ENCODE measurements at regions not wholly inside any gene's neighbourhood (a gene's known extent, or its start where the extent isn't known, plus 50 kb on each side); places are given as distances from the start of the nearest gene placed in this dataset.
A peak's percentile ranks its signal among the peaks of the same experiment; 100 is the strongest.

DNA sequence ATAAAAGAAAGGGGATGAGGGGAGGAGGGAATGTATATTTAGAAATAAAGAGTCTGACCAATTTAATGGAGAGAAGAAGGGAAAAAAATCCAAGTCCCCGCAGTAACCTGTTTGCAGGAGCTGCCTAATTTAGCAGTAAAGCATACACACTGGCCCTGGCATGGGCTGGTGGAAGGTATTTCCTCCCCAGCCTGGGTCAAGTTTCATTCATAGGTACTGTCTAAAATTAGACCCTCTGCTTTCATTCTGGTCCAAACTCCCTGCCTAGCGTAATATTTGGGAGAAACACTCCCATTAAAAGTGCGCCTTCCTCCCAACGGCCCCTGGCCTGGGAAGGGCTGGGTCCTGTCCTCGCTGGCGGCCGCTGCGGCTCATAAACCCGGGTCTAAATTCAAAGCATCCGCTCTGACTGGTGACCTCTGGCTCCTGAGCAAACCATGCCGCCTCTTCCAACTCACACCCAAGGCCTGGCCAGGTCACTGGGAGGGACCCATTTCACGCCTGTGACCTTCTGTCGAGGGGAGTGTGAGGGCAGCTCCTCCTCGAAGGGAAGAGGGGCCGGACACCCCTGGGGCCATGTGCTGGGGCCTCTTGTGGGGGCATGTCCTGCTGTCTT lies 123.2 kb downstream of the FGF18 start:
- Histone ChIP-seq H3K36me3 (ENCODE audit: control insufficient read depth in 4 of 4, insufficient read depth in 4 of 4, low read length in 4 of 4) (no peaks in the 10 kb centered on the region), H3K4me1 (ENCODE audit: control insufficient read depth in 5 of 5, insufficient read depth in 5 of 5, low read length in 5 of 5) (peaks cover 0 to 3% (median 0%) of the 10 kb centered on the region in 5 donors), H3K4me3 (no peak overlapping the region), H3K9me3 (ENCODE audit: control insufficient read depth in 4 of 4, insufficient read depth in 3 of 4, low read length in 3 of 4) (no peaks in the 10 kb centered on the region), H3K9ac (ENCODE audit: insufficient read depth in 1 of 2, low read length in 2 of 2) (no peak overlapping the region), H3K27ac (ENCODE audit: low read depth in 1 of 2, low read length in 1 of 2) (no peak overlapping the region), H3K27me3 (ENCODE audit: control insufficient read depth in 3 of 3, insufficient read depth in 3 of 3, low read length in 2 of 3) (no peaks in the 10 kb centered on the region)
- TF ChIP-seq, protein P1, sequence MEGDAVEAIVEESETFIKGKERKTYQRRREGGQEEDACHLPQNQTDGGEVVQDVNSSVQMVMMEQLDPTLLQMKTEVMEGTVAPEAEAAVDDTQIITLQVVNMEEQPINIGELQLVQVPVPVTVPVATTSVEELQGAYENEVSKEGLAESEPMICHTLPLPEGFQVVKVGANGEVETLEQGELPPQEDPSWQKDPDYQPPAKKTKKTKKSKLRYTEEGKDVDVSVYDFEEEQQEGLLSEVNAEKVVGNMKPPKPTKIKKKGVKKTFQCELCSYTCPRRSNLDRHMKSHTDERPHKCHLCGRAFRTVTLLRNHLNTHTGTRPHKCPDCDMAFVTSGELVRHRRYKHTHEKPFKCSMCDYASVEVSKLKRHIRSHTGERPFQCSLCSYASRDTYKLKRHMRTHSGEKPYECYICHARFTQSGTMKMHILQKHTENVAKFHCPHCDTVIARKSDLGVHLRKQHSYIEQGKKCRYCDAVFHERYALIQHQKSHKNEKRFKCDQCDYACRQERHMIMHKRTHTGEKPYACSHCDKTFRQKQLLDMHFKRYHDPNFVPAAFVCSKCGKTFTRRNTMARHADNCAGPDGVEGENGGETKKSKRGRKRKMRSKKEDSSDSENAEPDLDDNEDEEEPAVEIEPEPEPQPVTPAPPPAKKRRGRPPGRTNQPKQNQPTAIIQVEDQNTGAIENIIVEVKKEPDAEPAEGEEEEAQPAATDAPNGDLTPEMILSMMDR (IDR thresholded peaks at IDR 0.05; ENCODE audit: control extremely low read depth, extremely low read depth), result no peak
- 76 to 88% methylated on average over 15 of the region's 15 CpGs for WGBS, 2 donors
- ATAC-seq (ENCODE audit: insufficient read depth, low FRiP score) (no peak), DNase-seq (peak in 1 of 3 donors; percentile 14)

DNA sequence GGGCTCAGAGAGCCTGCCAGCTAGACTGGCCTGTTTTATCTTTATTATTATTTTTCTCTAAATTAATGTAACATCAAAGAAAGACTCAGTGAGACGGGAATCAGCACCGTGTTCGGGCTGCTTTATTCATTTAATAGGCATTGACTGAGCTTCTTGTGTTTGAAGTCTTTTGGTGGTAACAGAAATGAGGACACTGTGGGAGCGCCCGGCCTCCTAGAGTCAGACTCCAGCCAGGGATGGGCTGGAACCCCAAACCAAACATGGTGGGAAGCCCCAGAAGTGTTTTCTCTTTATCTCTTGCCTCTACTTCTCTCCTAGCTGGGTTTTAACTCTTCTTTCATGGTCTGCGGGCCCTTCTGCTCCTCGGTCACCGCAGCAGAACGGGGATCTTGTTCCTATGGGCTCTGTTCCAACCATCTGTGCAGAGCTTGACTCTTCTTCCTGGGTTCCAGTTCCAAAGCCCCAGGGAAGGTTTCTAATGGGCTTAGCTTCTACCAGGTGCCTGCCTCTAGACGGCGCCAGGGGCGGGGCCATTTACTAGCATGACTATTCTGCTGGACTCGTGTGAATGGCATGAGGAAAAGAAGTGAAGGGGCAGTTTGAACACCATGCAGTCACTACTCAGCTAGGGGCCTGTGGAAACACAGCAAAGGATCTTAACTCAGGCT lies 123.8 kb downstream of the FGF18 start:
- TF ChIP-seq, protein P1 (IDR thresholded peaks at IDR 0.05; ENCODE audit: control extremely low read depth, extremely low read depth), result no peak
- Histone ChIP-seq H3K27me3 (ENCODE audit: control insufficient read depth in 3 of 3, insufficient read depth in 3 of 3, low read length in 2 of 3) (no peaks in the 10 kb centered on the region), H3K36me3 (ENCODE audit: control insufficient read depth in 4 of 4, insufficient read depth in 4 of 4, low read length in 4 of 4) (no peaks in the 10 kb centered on the region), H3K9me3 (ENCODE audit: control insufficient read depth in 4 of 4, insufficient read depth in 3 of 4, low read length in 3 of 4) (no peaks in the 10 kb centered on the region), H3K4me3 (no peak overlapping the region), H3K4me1 (ENCODE audit: control insufficient read depth in 5 of 5, insufficient read depth in 5 of 5, low read length in 5 of 5) (peaks cover 0 to 3% (median 0%) of the 10 kb centered on the region in 5 donors), H3K27ac (ENCODE audit: low read depth in 1 of 2, low read length in 1 of 2) (no peak overlapping the region), H3K9ac (ENCODE audit: insufficient read depth in 1 of 2, low read length in 2 of 2) (no peak overlapping the region)
- ATAC-seq (ENCODE audit: insufficient read depth, low FRiP score) (no peak), DNase-seq (no peak)
- 81 to 88% methylated on average over 13 of the region's 13 CpGs for WGBS, 2 donors

DNA sequence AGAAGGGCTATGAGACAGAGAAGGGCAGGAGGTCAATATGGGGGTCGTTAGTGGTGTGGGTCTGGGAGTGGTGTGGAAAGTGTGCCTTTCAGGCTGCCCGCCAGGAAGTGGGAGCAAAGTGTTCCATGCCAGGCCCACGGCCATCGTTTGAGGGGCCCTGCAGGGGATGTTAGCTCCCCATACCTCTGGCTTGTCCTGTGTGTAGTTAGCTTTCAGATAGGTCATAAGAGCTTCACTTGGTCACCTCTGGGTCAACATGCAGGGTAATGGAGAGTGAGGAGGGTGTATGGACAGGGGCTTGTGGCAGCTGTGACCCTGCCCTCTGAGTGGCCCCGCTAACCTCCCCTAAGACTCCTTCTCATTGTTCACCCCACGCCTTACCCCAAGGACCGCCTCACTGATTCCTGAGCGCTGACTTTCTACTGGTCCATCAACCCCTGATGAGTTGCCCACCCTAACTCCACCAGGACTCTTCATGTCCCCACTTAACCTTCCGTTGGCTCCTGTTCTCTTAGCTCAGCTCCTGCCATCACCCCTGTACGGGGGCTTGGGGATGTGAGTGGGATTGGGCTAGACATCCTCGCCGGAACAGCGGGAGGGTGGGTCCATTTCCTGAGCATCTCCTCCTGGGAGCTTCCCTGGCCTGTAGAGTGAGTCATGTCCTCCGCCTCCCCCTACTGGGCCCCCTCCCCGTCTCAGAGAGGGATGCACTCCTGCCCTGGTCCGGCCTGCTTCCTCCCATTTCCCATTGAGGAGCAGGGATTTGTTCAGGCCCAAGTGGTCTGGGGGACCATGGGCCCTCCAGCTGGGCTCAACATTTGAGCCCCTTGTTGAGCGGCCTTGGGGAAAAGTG lies 125.7 kb downstream of the FGF18 start:
- no peaks in the 10 kb centered on the region for H3K36me3 ChIP-seq (ENCODE audit: control insufficient read depth in 4 of 4, insufficient read depth in 4 of 4, low read length in 4 of 4)
- H3K27me3 ChIP-seq (ENCODE audit: control insufficient read depth in 3 of 3, insufficient read depth in 3 of 3, low read length in 2 of 3), result no peaks in the 10 kb centered on the region
- H3K4me3 ChIP-seq, result no peak overlapping the region
- no peak overlapping the region for H3K9ac ChIP-seq (ENCODE audit: insufficient read depth in 1 of 2, low read length in 2 of 2)
- 87 to 90% methylated on average over 17 of the region's 17 CpGs for WGBS, 2 donors
- DNase-seq (no peak), ATAC-seq (ENCODE audit: insufficient read depth, low FRiP score) (no peak)
- TF ChIP-seq, protein P1 (IDR thresholded peaks at IDR 0.05; ENCODE audit: control extremely low read depth, extremely low read depth), result no peak
- no peaks in the 10 kb centered on the region for H3K9me3 ChIP-seq (ENCODE audit: control insufficient read depth in 4 of 4, insufficient read depth in 3 of 4, low read length in 3 of 4)
- no peak overlapping the region for H3K27ac ChIP-seq (ENCODE audit: low read depth in 1 of 2, low read length in 1 of 2)
- peaks cover 0 to 3% (median 0%) of the 10 kb centered on the region in 5 donors for H3K4me1 ChIP-seq (ENCODE audit: control insufficient read depth in 5 of 5, insufficient read depth in 5 of 5, low read length in 5 of 5)

Data from lung (tissue), 11 donors.